ENCODE measurements at regions not wholly inside any gene's neighbourhood (a gene's known extent, or its start where the extent isn't known, plus 50 kb on each side); places are given as distances from the start of the nearest gene placed in this dataset.

- DNase-seq, result no peak
Measured at GRCh38 chr20:19956976-19957375, 60.2 kb upstream of the NAA20 start.

GRCh38 chr20:19958219-19958618 lies 58.9 kb upstream of the NAA20 start:
- DNase-seq, result no peak

DNA sequence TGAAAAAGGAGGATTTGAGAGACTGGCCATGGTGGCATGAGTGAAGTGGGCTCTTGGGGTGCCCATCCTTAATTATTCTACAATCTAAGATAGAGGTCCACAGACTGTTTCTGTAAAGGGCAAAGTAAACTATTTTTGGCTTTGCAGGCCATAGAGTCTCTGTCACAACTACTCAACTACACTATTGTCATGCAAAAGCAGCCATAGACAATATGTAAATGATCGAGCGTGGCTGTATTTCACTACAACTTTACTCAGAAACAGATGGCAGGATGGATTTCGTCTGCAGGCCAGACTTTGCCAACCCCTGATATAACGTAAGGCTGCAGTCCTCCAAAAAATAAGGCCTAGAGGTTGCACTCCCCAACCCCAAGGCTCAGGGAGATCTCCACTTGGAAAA lies 58.2 kb upstream of the NAA20 start:
- DNase-seq, result no peak

DNA sequence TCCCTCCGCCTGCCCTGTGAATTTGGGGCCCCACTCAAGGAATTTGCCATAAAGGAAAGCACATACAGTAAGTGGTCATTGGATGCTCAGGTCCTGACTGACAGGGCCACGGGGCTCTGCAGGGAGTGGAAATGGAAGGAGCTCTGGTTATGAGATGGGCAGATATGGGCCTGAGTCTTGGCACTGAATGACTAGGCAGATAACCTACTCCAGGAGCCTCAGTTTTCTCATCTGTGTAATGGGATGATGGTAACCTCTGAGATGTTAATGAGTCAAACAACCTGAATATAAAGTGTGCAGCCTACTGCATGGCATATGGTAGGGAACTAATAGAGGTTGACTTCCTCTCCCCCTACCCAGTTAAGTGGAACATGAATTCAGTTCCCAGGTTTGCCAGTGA lies 56.4 kb upstream of the NAA20 start:
- no peak for DNase-seq

DNA sequence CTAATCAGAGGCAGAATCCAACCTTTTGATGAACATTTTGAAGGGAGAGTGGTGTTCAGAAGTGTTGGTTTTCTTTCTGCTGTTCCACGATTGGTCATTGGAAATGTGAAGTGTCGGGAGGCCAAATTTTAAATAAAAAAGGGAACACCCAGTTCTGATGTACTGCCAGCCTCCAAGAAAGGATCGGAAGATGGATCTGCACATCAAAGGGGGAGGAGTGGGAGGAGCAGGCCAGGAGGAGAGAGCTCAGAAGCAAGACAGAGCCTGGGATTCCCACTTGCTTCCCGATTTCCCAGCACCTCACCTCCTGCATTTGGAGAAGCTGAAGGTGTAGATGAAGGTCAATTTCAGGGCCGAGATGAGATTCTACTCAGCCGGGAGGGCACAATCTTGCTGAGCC lies 55.9 kb upstream of the NAA20 start:
- DNase-seq, result no peak

GRCh38 chr20:19962958-19963357 lies 54.2 kb upstream of the NAA20 start:
- DNase-seq, result no peak

DNA sequence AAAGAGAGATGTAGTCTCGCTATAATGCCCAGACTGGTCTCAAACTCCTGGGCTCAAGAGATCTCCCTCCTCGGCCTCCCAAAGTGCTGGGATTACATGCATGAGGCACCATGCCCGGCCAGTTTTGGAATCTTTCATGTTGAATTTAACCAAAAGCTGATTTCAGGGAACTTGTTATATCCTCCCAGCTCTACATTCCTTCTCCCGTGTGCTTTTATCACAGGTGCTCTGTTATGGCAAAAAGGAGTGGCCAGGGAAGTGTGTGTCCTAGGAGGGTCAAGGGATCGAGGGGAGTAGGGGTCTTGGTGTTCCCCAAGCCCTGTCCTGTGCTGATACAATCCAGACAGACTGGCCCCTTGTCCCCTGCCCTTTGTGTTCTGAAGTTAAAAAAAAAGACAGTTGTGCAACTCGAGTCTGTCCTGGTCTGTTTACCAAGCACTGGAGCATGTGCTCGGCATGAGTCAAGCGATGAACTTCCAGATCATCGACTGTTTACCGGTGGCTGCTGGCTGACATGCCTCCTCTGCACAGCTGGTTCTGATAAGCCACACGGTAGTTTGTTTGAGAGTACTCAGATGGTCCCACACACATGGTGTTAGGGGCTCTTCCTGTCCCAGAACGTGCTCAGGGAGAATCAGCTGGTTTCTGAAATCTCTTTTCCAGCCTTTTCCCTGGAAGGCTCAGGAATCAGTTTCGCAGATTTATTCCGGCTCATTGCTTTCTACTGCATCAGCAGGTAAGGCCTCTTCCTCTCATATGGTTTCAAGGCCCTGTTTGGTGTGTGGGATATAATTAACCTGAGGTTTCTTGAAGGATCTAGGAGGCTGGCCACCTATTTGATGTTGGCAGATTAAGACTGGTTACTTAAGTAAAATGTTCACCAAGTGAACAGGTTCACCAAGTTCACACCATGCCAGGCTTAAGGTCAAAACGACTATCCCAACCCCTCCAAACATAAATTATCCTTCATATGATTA lies 52.6 kb upstream of the NAA20 start:
- DNase-seq, result no peak

- DNase-seq, result no peak
Measured at GRCh38 chr20:19966840-19967239, 50.3 kb upstream of the NAA20 start.
